ENCODE measurements at regions not wholly inside any gene's neighbourhood (a gene's known extent, or its start where the extent isn't known, plus 50 kb on each side); places are given as distances from the start of the nearest gene placed in this dataset.

- DNase-seq (ENCODE audit: low read depth in 2 of 2): no peak
Measured at GRCh38 chr2:236922061-236922460, 163.6 kb upstream of the COPS8 start.

GRCh38 chr2:236928380-236929037, 157.2 kb upstream of the COPS8 start:
- DNase-seq (ENCODE audit: low read depth in 2 of 2): no peak

- no peak for DNase-seq (ENCODE audit: low read depth in 2 of 2)
Measured at GRCh38 chr2:236932831-236933361, 152.8 kb upstream of the COPS8 start.

GRCh38 chr2:236934166-236934565, 151.5 kb upstream of the COPS8 start:
- DNase-seq (ENCODE audit: low read depth in 2 of 2): no peak

GRCh38 chr2:236934656-236935055, 151.0 kb upstream of the COPS8 start:
- no peak for DNase-seq (ENCODE audit: low read depth in 2 of 2)

- no peak for DNase-seq (ENCODE audit: low read depth in 2 of 2)
Measured at GRCh38 chr2:236935083-236935482, 150.6 kb upstream of the COPS8 start.

GRCh38 chr2:236935631-236936445, 149.9 kb upstream of the COPS8 start:
- DNase-seq (ENCODE audit: low read depth in 2 of 2): no peak

GRCh38 chr2:236936446-236936940, 149.2 kb upstream of the COPS8 start:
- DNase-seq (ENCODE audit: low read depth in 2 of 2): no peak

GRCh38 chr2:236938126-236938525, 147.6 kb upstream of the COPS8 start:
- DNase-seq (ENCODE audit: low read depth in 2 of 2): no peak

GRCh38 chr2:236939271-236939670, 146.4 kb upstream of the COPS8 start:
- DNase-seq (ENCODE audit: low read depth in 2 of 2): no peak

- DNase-seq (ENCODE audit: low read depth in 2 of 2): no peak
Measured at GRCh38 chr2:236939721-236940231, 145.9 kb upstream of the COPS8 start.

GRCh38 chr2:236940497-236940896, 145.2 kb upstream of the COPS8 start:
- no peak for DNase-seq (ENCODE audit: low read depth in 2 of 2)

- DNase-seq (ENCODE audit: low read depth in 2 of 2): no peak
Measured at GRCh38 chr2:236940916-236941520, 144.7 kb upstream of the COPS8 start.

- no peak for DNase-seq (ENCODE audit: low read depth in 2 of 2)
Measured at GRCh38 chr2:236941551-236941950, 144.1 kb upstream of the COPS8 start.

GRCh38 chr2:236942554-236942953, 143.1 kb upstream of the COPS8 start:
- no peak for DNase-seq (ENCODE audit: low read depth in 2 of 2)

- DNase-seq (ENCODE audit: low read depth in 2 of 2): no peak
Measured at GRCh38 chr2:236943068-236943467, 142.6 kb upstream of the COPS8 start.

- DNase-seq (ENCODE audit: low read depth in 2 of 2): no peak
Measured at GRCh38 chr2:236943841-236944513, 141.7 kb upstream of the COPS8 start.

- DNase-seq (ENCODE audit: low read depth in 2 of 2): no peak
Measured at GRCh38 chr2:236944561-236944960, 141.1 kb upstream of the COPS8 start.

GRCh38 chr2:236945431-236946016, 140.2 kb upstream of the COPS8 start:
- DNase-seq (ENCODE audit: low read depth in 2 of 2): no peak

GRCh38 chr2:236946871-236947270, 138.8 kb upstream of the COPS8 start:
- no peak for DNase-seq (ENCODE audit: low read depth in 2 of 2)

GRCh38 chr2:236947294-236947693, 138.4 kb upstream of the COPS8 start:
- DNase-seq (ENCODE audit: low read depth in 2 of 2): no peak
